ENCODE measurements at regions not wholly inside any gene's neighbourhood (a gene's known extent, or its start where the extent isn't known, plus 50 kb on each side); places are given as distances from the start of the nearest gene placed in this dataset.
"Not testable (repeated sequence)": the region's sequence is repeated elsewhere in the genome, so short reads cannot be mapped to it uniquely, and the experiment has no call there.

DNA sequence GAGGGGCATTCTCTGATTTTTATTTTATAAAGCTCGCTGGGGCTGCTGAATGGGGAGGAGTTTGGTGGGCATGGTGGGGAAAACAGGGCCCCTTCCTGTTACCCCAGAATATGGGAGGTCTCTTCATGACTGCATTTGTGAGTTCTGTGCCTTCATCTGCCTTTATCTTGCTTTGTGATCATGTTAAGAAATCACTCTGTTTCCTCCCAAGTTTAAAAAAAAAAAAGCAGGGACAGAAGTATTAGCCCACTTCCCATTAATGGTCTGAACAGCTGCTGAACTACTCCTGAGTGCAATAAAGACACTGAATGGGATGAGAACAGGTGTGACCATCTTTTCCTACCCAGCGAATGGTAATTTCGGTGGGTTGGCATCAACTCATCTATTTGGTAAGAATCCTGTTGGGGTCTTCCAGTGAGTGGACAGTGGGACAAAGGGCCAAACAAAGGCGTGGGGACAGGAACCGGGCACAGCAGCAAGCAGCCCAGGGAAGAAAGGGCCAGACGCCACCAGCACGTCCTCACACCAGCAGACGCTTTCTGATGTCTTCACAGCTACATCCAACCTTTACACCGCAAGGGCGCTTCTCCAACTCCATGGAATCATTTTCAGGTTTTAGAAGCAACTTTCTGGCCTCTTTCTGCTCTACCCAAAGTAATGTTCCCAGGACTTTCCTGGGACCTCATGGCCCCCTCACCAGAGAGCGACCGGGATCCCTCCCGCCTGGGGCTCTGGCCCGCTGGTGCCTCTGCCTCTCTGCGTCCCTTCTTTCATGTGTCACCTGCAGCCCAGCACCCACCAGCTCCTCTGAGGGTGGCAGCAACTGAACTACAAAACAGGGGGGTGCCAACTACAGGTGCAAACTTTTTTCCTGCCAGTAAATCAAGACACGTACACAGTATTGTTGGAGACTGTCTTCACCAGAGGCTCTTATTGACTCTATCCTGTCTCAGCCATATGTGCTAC is 160.2 kb downstream of the ADSS2 start:
- Histone ChIP-seq H3K27ac (no peak overlapping the region), H3K4me3 (no peak overlapping the region)
- no peak for DNase-seq (ENCODE audit: low spot score)
- TF ChIP-seq, protein P1, sequence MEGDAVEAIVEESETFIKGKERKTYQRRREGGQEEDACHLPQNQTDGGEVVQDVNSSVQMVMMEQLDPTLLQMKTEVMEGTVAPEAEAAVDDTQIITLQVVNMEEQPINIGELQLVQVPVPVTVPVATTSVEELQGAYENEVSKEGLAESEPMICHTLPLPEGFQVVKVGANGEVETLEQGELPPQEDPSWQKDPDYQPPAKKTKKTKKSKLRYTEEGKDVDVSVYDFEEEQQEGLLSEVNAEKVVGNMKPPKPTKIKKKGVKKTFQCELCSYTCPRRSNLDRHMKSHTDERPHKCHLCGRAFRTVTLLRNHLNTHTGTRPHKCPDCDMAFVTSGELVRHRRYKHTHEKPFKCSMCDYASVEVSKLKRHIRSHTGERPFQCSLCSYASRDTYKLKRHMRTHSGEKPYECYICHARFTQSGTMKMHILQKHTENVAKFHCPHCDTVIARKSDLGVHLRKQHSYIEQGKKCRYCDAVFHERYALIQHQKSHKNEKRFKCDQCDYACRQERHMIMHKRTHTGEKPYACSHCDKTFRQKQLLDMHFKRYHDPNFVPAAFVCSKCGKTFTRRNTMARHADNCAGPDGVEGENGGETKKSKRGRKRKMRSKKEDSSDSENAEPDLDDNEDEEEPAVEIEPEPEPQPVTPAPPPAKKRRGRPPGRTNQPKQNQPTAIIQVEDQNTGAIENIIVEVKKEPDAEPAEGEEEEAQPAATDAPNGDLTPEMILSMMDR (IDR thresholded peaks at IDR 0.05): no peak

GRCh38 chr1:244294599-244295224 is 157.0 kb downstream of the ADSS2 start:
- no peak for DNase-seq (ENCODE audit: low spot score)
- Histone ChIP-seq H3K27ac (no peak overlapping the region), H3K4me3 (no peak overlapping the region)
- TF ChIP-seq, protein P1 (IDR thresholded peaks at IDR 0.05): no peak

GRCh38 chr1:244296003-244296402 is 155.7 kb downstream of the ADSS2 start:
- H3K27ac ChIP-seq: no peak overlapping the region
- TF ChIP-seq, protein P1 (IDR thresholded peaks at IDR 0.05): no peak
- no peak for DNase-seq (ENCODE audit: low spot score)
- no peak overlapping the region for H3K4me3 ChIP-seq

DNA sequence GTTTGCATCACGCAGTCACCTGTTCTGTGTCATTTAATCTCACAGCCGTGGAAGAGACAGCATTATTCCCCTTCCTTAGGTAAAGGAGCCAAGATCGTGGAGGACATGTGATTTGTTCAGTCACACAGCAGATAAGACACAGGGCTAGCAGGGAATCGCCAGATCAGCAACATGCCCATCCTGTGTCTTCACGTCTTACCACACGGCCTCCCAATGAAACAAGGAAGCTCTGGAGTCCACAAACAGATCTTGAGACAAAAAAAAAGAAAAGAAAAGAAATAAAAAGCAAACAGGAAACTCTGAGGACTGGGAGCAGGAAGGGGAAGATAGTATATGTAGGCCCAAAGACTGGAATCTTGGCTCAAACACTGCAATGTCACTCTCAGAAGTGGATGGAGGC is 155.3 kb downstream of the ADSS2 start:
- H3K27ac ChIP-seq: no peak overlapping the region
- H3K4me3 ChIP-seq: no peak overlapping the region
- TF ChIP-seq, protein P1 (IDR thresholded peaks at IDR 0.05): no peak
- DNase-seq (ENCODE audit: low spot score): no peak

DNA sequence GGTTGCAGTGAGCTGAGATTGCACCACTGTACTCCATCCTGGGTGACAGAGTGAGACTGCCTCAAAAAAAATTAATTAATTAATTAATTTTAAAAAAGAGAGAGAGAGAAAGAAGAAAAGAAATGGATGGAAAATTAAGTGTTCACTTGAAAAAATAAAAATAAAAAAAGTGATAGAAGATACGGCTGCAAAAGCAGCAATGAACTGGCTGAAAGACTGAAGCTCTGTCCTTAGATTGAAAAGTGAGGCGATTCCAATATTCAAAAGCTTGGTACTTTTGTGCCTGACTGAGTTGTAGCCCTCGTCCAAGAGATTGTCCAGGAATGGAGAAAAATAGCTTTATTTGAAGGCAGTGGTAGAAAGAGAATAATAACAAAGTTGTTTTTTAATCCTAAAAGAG is 154.6 kb downstream of the ADSS2 start:
- DNase-seq (ENCODE audit: low spot score): no peak
- no peak overlapping the region for H3K27ac ChIP-seq

GRCh38 chr1:244297616-244298015 is 154.1 kb downstream of the ADSS2 start:
- H3K4me3 ChIP-seq: no peak overlapping the region
- TF ChIP-seq, protein P1 (IDR thresholded peaks at IDR 0.05): no peak
- no peak for DNase-seq (ENCODE audit: low spot score)
- no peak overlapping the region for H3K27ac ChIP-seq

More for the DNA sequence above, 154.6 kb downstream of the ADSS2 start:
- TF ChIP-seq, protein P1 (IDR thresholded peaks at IDR 0.05): no peak
- H3K4me3 ChIP-seq: no peak overlapping the region

- not testable (repeated sequence) for DNase-seq (ENCODE audit: low spot score)
- Histone ChIP-seq H3K4me3 (peak overlapping the region; percentile 65), H3K27ac (peak overlapping the region in 1 of 2 donors; percentile 24)
Observed at GRCh38 chr1:244300029-244300375, 151.7 kb downstream of the ADSS2 start.

Data from coronary artery (tissue), 2 donors.